ENCODE measurements at regions not wholly inside any gene's neighbourhood (a gene's known extent, or its start where the extent isn't known, plus 50 kb on each side); places are given as distances from the start of the nearest gene placed in this dataset.

DNA sequence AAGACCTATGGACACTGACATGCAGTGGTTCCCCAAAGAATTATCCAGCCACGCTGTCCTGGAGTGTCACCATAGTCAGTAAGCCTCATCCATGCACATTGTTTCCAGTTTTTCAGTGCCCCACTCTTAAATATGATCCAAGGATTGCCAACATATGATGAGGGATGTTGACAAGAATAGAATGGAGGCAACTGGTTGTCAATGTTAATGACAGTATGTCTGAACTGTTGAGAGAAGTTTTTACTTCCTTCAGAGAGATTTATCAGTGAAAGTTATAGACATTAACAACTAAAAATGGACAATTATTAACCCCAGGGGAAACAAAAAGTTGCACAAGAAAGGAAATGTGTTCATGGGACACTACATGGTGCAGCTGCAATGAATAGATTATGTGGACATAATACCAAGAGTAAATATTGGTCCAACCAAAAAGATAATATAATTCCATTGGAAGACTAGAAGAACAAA lies 69.9 kb downstream of the CYP26B1 start:
- TF ChIP-seq CTCF (IDR thresholded peaks at IDR 0.05): no peak
- no peak for TF ChIP-seq POLR2A (IDR thresholded peaks at IDR 0.05)
- no peak for TF ChIP-seq POLR2AphosphoS5 (IDR thresholded peaks at IDR 0.05)

Data from prostate gland (tissue), 2 donors.